ENCODE measurements at regions not wholly inside any gene's neighbourhood (a gene's known extent, or its start where the extent isn't known, plus 50 kb on each side); places are given as distances from the start of the nearest gene placed in this dataset.
"Not testable (repeated sequence)": the region's sequence is repeated elsewhere in the genome, so short reads cannot be mapped to it uniquely, and the experiment has no call there.

DNA sequence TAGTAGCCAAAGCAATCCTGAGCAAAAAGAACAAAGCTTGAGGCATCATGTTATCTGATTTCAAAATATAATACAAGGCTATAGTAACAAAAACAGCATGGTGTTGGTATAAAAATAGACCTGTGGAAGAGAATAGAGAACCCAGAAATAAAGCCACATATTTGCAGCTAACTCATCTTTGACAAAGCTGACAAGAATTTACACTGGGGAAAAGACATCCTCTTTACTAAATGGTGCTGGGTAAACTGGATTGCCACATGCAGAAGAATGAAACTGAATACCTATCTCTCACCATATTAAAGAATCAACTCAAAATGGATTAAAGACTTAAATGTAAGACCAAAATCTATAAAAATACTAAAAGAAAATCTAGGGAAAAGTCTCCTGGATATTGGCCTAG, 59.5 kb upstream of the CD55 start:
- TF ChIP-seq, protein P1, sequence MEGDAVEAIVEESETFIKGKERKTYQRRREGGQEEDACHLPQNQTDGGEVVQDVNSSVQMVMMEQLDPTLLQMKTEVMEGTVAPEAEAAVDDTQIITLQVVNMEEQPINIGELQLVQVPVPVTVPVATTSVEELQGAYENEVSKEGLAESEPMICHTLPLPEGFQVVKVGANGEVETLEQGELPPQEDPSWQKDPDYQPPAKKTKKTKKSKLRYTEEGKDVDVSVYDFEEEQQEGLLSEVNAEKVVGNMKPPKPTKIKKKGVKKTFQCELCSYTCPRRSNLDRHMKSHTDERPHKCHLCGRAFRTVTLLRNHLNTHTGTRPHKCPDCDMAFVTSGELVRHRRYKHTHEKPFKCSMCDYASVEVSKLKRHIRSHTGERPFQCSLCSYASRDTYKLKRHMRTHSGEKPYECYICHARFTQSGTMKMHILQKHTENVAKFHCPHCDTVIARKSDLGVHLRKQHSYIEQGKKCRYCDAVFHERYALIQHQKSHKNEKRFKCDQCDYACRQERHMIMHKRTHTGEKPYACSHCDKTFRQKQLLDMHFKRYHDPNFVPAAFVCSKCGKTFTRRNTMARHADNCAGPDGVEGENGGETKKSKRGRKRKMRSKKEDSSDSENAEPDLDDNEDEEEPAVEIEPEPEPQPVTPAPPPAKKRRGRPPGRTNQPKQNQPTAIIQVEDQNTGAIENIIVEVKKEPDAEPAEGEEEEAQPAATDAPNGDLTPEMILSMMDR (IDR thresholded peaks at IDR 0.05; ENCODE audit: poor library complexity, severe bottlenecking) = no peak
- ATAC-seq (ENCODE audit: low read depth) (no peak), DNase-seq (ENCODE audit: low spot score) (no peak)
- Histone ChIP-seq H3K4me1 (ENCODE audit: insufficient read depth, poor library complexity, severe bottlenecking) (no peaks in the 10 kb centered on the region), H3K9me3 (ENCODE audit: severe bottlenecking) (no peaks in the 10 kb centered on the region), H3K27ac (ENCODE audit: poor library complexity, severe bottlenecking) (no peak overlapping the region), H3K4me3 (ENCODE audit: severe bottlenecking) (no peak overlapping the region), H3K36me3 (ENCODE audit: low read depth) (no peaks in the 10 kb centered on the region), H3K27me3 (ENCODE audit: insufficient read depth, poor library complexity, severe bottlenecking) (no peaks in the 10 kb centered on the region)

DNA sequence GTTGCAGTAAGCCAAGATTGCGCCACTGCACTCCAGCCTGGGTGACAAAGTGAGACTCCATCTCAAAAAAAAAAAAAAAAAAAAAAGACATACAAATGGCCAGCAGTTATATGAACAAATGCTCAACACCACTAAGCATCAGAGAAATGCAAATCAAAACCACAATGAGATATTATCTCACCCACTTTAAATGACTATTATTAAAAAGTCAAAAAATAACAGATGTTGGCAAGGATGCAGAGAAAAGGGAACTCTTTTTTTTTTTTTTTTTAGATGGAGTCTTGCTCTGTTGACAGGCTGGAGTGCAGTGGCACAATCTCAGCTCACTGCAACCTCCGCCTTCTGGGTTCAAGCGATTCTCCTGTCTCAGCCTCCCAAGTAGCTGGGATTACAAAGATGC, 58.6 kb upstream of the CD55 start:
- not testable (repeated sequence) for DNase-seq (ENCODE audit: low spot score); H3K36me3 ChIP-seq (ENCODE audit: low read depth); H3K4me3 ChIP-seq (ENCODE audit: severe bottlenecking); H3K27me3 ChIP-seq (ENCODE audit: insufficient read depth, poor library complexity, severe bottlenecking); H3K27ac ChIP-seq (ENCODE audit: poor library complexity, severe bottlenecking); ATAC-seq (ENCODE audit: low read depth); H3K9me3 ChIP-seq (ENCODE audit: severe bottlenecking); H3K4me1 ChIP-seq (ENCODE audit: insufficient read depth, poor library complexity, severe bottlenecking)

DNA sequence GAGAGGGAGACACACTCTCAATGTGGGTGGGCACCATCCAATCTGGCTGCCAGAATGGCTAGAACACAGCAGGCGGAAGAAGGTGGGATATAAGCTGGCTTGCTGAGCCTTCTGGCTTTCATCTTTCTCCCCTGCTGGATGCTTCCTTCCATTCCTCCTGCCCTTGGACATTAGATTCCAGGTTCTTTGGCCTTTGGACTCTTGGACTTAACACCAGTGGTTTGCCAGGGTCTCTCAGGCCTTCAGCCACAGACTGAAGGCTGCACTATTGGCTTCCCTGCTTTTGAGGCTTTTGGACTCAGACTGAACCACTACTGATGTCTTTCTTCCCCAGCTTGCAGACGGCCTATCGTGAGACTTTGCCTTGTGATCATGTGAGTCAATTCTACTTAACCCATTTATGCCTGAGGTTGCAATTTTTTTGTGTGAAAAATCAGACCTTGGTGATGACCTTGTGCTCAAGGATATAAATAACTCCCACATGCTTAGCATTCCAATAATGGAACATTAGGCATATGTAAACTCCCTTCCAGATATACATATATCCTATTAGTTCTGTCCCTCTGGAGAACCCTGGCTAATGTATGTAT, 56.7 kb upstream of the CD55 start:
- H3K9me3 ChIP-seq (ENCODE audit: severe bottlenecking) = no peaks in the 10 kb centered on the region
- H3K4me3 ChIP-seq (ENCODE audit: severe bottlenecking) = no peak overlapping the region
- H3K27ac ChIP-seq (ENCODE audit: poor library complexity, severe bottlenecking) = no peak overlapping the region
- ATAC-seq (ENCODE audit: low read depth) (no peak), DNase-seq (ENCODE audit: low spot score) (no peak)
- no peaks in the 10 kb centered on the region for H3K36me3 ChIP-seq (ENCODE audit: low read depth)
- H3K27me3 ChIP-seq (ENCODE audit: insufficient read depth, poor library complexity, severe bottlenecking) = no peaks in the 10 kb centered on the region
- TF ChIP-seq, protein P1 (IDR thresholded peaks at IDR 0.05; ENCODE audit: poor library complexity, severe bottlenecking) = no peak
- H3K4me1 ChIP-seq (ENCODE audit: insufficient read depth, poor library complexity, severe bottlenecking) = no peaks in the 10 kb centered on the region

DNA sequence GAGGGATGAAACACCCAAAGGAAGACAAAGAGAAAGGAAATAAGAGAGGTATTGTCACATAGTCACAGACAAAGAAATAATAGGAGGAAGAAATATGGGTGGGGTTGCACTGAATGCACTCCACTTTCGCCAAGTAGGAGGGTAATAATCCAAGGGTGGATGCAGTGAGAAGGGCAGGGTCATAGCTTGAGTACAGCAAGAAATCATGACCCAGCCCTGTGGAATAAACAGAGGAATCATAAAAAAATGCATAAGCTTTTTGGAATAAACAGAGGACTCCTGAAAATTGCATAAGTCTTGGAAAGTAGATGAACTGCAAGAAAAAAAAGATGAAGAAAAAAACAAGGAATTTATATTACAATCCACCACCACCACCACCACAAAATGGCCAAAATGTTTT, 53.1 kb upstream of the CD55 start:
- no peak for DNase-seq (ENCODE audit: low spot score)
- Histone ChIP-seq H3K27me3 (ENCODE audit: insufficient read depth, poor library complexity, severe bottlenecking) (no peaks in the 10 kb centered on the region), H3K4me1 (ENCODE audit: insufficient read depth, poor library complexity, severe bottlenecking) (no peaks in the 10 kb centered on the region), H3K36me3 (ENCODE audit: low read depth) (no peaks in the 10 kb centered on the region), H3K9me3 (ENCODE audit: severe bottlenecking) (no peaks in the 10 kb centered on the region), H3K4me3 (ENCODE audit: severe bottlenecking) (no peak overlapping the region), H3K27ac (ENCODE audit: poor library complexity, severe bottlenecking) (no peak overlapping the region)
- TF ChIP-seq, protein P1 (IDR thresholded peaks at IDR 0.05; ENCODE audit: poor library complexity, severe bottlenecking) = no peak
- no peak for ATAC-seq (ENCODE audit: low read depth)

DNA sequence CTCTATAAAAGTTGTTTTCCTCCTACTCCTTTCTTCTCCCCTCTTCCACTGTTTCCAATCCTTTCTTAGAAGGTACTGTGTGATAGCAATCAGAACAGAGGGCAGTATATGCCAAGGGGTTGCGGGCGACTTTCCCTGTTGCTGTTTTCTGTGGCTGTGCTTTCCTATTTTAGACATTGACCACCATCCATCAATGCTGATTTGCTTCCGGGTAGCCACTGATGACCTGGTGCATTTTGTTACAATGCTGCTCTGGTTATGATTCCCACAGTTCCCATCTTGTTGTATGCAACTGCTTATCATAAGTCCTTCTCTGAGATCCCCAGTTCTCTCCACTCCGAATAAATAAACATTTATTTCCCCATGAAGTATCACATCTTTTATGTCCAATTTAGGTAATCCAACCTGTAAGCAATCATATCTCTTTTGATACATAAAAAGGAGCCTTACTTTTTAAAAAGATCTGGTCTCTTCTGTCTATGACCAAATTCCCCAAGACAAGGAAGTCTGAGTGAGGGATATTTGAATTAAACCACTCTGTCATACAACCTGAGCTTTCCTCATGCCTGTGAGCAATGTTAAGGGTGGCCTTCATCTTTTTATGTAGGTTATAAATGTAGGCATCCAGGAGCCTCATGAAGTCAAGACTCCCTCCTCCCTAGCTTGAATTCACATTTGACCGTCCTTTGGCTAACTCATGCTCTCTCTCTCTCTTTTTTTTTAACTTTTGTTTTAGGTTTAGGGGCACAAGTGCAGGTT, 52.5 kb upstream of the CD55 start:
- DNase-seq (ENCODE audit: low spot score) = no peak
- ATAC-seq (ENCODE audit: low read depth) = no peak
- Histone ChIP-seq H3K36me3 (ENCODE audit: low read depth) (no peaks in the 10 kb centered on the region), H3K4me1 (ENCODE audit: insufficient read depth, poor library complexity, severe bottlenecking) (no peaks in the 10 kb centered on the region), H3K27me3 (ENCODE audit: insufficient read depth, poor library complexity, severe bottlenecking) (no peaks in the 10 kb centered on the region), H3K4me3 (ENCODE audit: severe bottlenecking) (no peak overlapping the region), H3K27ac (ENCODE audit: poor library complexity, severe bottlenecking) (no peak overlapping the region), H3K9me3 (ENCODE audit: severe bottlenecking) (no peaks in the 10 kb centered on the region)
- TF ChIP-seq, protein P1 (IDR thresholded peaks at IDR 0.05; ENCODE audit: poor library complexity, severe bottlenecking) = no peak

Data from RWPE2 (cell line).